HepG2 (cell line): ENCODE measurements at regions not wholly inside any gene's neighbourhood (a gene's known extent, or its start where the extent isn't known, plus 50 kb on each side); places are given as distances from the start of the nearest gene placed in this dataset.

Experiments
- CREB1 ChIP-seq, 2 experiments: fragments of 450-650 bp in 1 of 2; IDR thresholded peaks; 2 replicates each; pipeline ENCODE4 v1.6.1; 2016 to 2017; ENCODE audit warnings: control low read depth in 1 of 2, mild to moderate bottlenecking in 1 of 2, missing compliant biosample characterization in 1 of 2, missing genetic modification characterization in 1 of 2
- DNMT3B ChIP-seq: conservative IDR thresholded peaks from 2 replicates; pipeline ENCODE4 v1.6.1; 2016; ENCODE audit warnings: missing biosample characterization, control low read depth
- EZH2 ChIP-seq: conservative IDR thresholded peaks from 2 replicates; pipeline ENCODE4 v1.6.1; 2012; ENCODE audit warnings: mild to moderate bottlenecking, low read depth, low read length, moderate library complexity
- GFI1 ChIP-seq: sonication (generic); formaldehyde crosslinking; IDR thresholded peaks from 2 replicates; pipeline ENCODE4 v1.5.0; 2020; ENCODE audit warnings: missing genetic modification reagents, mild to moderate bottlenecking, borderline replicate concordance
- HMG20A ChIP-seq: IDR thresholded peaks from 2 replicates; pipeline ENCODE4 v1.6.1; 2016; ENCODE audit warnings: borderline replicate concordance
- KAT7 ChIP-seq: IDR thresholded peaks from 2 replicates; pipeline ENCODE4 v1.6.1; 2018; ENCODE audit warnings: borderline replicate concordance, missing compliant biosample characterization
- MIXL1 ChIP-seq: IDR thresholded peaks from 2 replicates; pipeline ENCODE4 v1.6.1; 2016
- NFE2L1 ChIP-seq: sonication (generic); formaldehyde crosslinking; IDR thresholded peaks from 2 replicates; pipeline ENCODE4 v1.4.0; 2020; ENCODE audit warnings: missing genetic modification reagents, mild to moderate bottlenecking, borderline replicate concordance
- RAD21 ChIP-seq: fragments of 450-650 bp; formaldehyde crosslinking; IDR thresholded peaks from 2 replicates; pipeline ENCODE4 v1.5.0; 2020; ENCODE audit warnings: mild to moderate bottlenecking
- SSRP1 ChIP-seq: IDR thresholded peaks from 2 replicates; pipeline ENCODE4 v1.6.1; 2016; ENCODE audit warnings: control low read depth
- ZBTB49 ChIP-seq: sonication (generic); formaldehyde crosslinking; IDR thresholded peaks from 2 replicates; pipeline ENCODE4 v1.4.0; 2020; ENCODE audit warnings: missing genetic modification reagents, borderline replicate concordance
- ZNF160 ChIP-seq: sonication (generic); formaldehyde crosslinking; IDR thresholded peaks from 2 replicates; pipeline ENCODE4 v1.8.0; 2022; ENCODE audit warnings: mild to moderate bottlenecking, inconsistent platforms, missing genetic modification reagents
- ZNF232 ChIP-seq: sonication (generic); formaldehyde crosslinking; IDR thresholded peaks from 2 replicates; pipeline ENCODE4 v1.4.0; 2020; ENCODE audit warnings: missing genetic modification reagents, borderline replicate concordance
- ZNF276 ChIP-seq: sonication (generic); formaldehyde crosslinking; IDR thresholded peaks from 2 replicates; pipeline ENCODE4 v1.4.0; 2020; ENCODE audit warnings: mild to moderate bottlenecking, low read depth, missing genetic modification reagents
- ZNF382 ChIP-seq: sonication (generic); formaldehyde crosslinking; IDR thresholded peaks from 2 replicates; pipeline ENCODE4 v1.5.0; 2020; ENCODE audit warnings: missing genetic modification reagents, mild to moderate bottlenecking, borderline replicate concordance
- ZNF558 ChIP-seq: sonication (generic); formaldehyde crosslinking; IDR thresholded peaks from 2 replicates; pipeline ENCODE4 v1.9.0; 2022; ENCODE audit warnings: mild to moderate bottlenecking, missing genetic modification reagents, borderline replicate concordance
- ZNF629 ChIP-seq: sonication (generic); formaldehyde crosslinking; conservative IDR thresholded peaks from 2 replicates; pipeline ENCODE4 v1.5.0; 2020; ENCODE audit warnings: missing genetic modification reagents
- ZNF737 ChIP-seq: sonication (generic); formaldehyde crosslinking; IDR thresholded peaks from 2 replicates; pipeline ENCODE4 v1.5.0; 2020; ENCODE audit warnings: missing genetic modification reagents, mild to moderate bottlenecking, borderline replicate concordance
- ZNF883 ChIP-seq: sonication (generic); formaldehyde crosslinking; IDR thresholded peaks from 2 replicates; pipeline ENCODE4 v1.5.1; 2020; ENCODE audit warnings: mild to moderate bottlenecking, missing genetic modification reagents; ENCODE audit errors: not compliant biosample characterization
- TF ChIP-seq, protein P1 (sequence below): sonication (generic); formaldehyde crosslinking; IDR thresholded peaks from 2 replicates; pipeline ENCODE4 v1.5.0; 2020; ENCODE audit warnings: mild to moderate bottlenecking, missing genetic modification reagents, borderline replicate concordance
- TF ChIP-seq, protein P2 (sequence below): sonication (generic); formaldehyde crosslinking; IDR thresholded peaks from 2 replicates; pipeline ENCODE4 v1.4.0; 2020; ENCODE audit warnings: missing genetic modification reagents, borderline replicate concordance

GRCh38 chr2:234763002-234763873 is 188.6 kb upstream of the SH3BP4 start (continued):
- no peak for TF ChIP-seq ZNF558
- no peak for TF ChIP-seq KAT7 (CRISPR knock-in tag)
- TF ChIP-seq MIXL1, result no peak
- TF ChIP-seq RAD21 (CRISPR knock-in tag), result no peak
- no peak for TF ChIP-seq GFI1 (CRISPR knock-in tag)
- TF ChIP-seq DNMT3B, result no peak
- no peak for TF ChIP-seq SSRP1 (CRISPR knock-in tag)
- TF ChIP-seq CREB1 (IDR thresholded peaks at IDR 0.05), result no peak
- TF ChIP-seq CREB1 (CRISPR knock-in tag; IDR thresholded peaks at IDR 0.05), result no peak; the same call in 1 of the 2 replicates
- TF ChIP-seq EZH2, result no peak
- no peak for TF ChIP-seq ZNF232 (CRISPR knock-in tag)
- TF ChIP-seq ZBTB49 (CRISPR knock-in tag), result no peak
- TF ChIP-seq ZNF382 (CRISPR knock-in tag), result no peak
- TF ChIP-seq ZNF737 (CRISPR knock-in tag), result no peak
- TF ChIP-seq ZNF883, result no peak
- TF ChIP-seq, protein P1, sequence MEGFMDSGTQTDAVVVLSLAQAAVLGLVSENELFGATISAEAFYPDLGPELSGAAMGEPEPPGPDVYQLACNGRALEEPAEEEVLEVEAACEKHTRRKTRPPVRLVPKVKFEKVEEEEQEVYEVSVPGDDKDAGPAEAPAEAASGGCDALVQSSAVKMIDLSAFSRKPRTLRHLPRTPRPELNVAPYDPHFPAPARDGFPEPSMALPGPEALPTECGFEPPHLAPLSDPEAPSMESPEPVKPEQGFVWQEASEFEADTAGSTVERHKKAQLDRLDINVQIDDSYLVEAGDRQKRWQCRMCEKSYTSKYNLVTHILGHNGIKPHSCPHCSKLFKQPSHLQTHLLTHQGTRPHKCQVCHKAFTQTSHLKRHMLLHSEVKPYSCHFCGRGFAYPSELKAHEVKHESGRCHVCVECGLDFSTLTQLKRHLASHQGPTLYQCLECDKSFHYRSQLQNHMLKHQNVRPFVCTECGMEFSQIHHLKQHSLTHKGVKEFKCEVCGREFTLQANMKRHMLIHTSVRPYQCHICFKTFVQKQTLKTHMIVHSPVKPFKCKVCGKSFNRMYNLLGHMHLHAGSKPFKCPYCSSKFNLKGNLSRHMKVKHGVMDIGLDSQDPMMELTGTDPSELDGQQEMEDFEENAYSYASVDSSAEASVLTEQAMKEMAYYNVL (CRISPR knock-in tag), result no peak
- TF ChIP-seq NFE2L1, result no peak
- TF ChIP-seq ZNF160 (CRISPR knock-in tag), result no peak
- TF ChIP-seq, protein P2, sequence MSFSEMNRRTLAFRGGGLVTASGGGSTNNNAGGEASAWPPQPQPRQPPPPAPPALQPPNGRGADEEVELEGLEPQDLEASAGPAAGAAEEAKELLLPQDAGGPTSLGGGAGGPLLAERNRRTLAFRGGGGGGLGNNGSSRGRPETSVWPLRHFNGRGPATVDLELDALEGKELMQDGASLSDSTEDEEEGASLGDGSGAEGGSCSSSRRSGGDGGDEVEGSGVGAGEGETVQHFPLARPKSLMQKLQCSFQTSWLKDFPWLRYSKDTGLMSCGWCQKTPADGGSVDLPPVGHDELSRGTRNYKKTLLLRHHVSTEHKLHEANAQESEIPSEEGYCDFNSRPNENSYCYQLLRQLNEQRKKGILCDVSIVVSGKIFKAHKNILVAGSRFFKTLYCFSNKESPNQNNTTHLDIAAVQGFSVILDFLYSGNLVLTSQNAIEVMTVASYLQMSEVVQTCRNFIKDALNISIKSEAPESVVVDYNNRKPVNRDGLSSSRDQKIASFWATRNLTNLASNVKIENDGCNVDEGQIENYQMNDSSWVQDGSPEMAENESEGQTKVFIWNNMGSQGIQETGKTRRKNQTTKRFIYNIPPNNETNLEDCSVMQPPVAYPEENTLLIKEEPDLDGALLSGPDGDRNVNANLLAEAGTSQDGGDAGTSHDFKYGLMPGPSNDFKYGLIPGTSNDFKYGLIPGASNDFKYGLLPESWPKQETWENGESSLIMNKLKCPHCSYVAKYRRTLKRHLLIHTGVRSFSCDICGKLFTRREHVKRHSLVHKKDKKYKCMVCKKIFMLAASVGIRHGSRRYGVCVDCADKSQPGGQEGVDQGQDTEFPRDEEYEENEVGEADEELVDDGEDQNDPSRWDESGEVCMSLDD, result no peak
- TF ChIP-seq HMG20A (CRISPR knock-in tag), result peak; percentile 74; the same call in 1 of the 2 replicates
- TF ChIP-seq ZNF276 (CRISPR knock-in tag), result no peak
- no peak for TF ChIP-seq ZNF629 (CRISPR knock-in tag)
